ENCODE measurements at regions not wholly inside any gene's neighbourhood (a gene's known extent, or its start where the extent isn't known, plus 50 kb on each side); places are given as distances from the start of the nearest gene placed in this dataset.

- Histone ChIP-seq H2BK120ac (ENCODE audit: insufficient read depth, low read length, poor library complexity) (no peak overlapping the region), H3K27ac (ENCODE audit: low read depth, low read length) (no peak overlapping the region), H3K36me3 (ENCODE audit: control insufficient read depth in 1 of 2, insufficient read depth in 2 of 2, low read length in 2 of 2) (no peaks in the 10 kb centered on the region), H3K79me1 (ENCODE audit: low read length) (no peaks in the 10 kb centered on the region), H4K91ac (ENCODE audit: low read depth, low read length) (no peak overlapping the region), H3K4me1 (ENCODE audit: control insufficient read depth in 1 of 2, insufficient read depth in 2 of 2, low read length in 2 of 2) (no peaks in the 10 kb centered on the region), H3K4ac (ENCODE audit: low read depth, low read length) (no peak overlapping the region), H3K23ac (ENCODE audit: low read length) (no peak overlapping the region), H4K12ac (ENCODE audit: low read depth, low read length) (no peak overlapping the region), H2BK5ac (ENCODE audit: low read depth, low read length, poor library complexity) (no peak overlapping the region), H3K9me3 (ENCODE audit: insufficient read depth, low read depth, low read length) (no peaks in the 10 kb centered on the region), H2AFZ (ENCODE audit: insufficient read depth, low read length, poor library complexity) (no peak overlapping the region), H3K18ac (ENCODE audit: low read length) (no peak overlapping the region), H3K14ac (ENCODE audit: low read length) (no peak overlapping the region), H2AK5ac (ENCODE audit: low read length) (no peak overlapping the region), H3K4me3 (ENCODE audit: low read depth, low read length) (no peak overlapping the region), H3K27me3 (ENCODE audit: insufficient read depth, low read length) (no peaks in the 10 kb centered on the region), H3K4me2 (ENCODE audit: low read length) (no peak overlapping the region), H3K9ac (ENCODE audit: low read length) (no peak overlapping the region), H3K79me2 (ENCODE audit: control insufficient read depth, insufficient read depth, low read length, poor library complexity) (no peaks in the 10 kb centered on the region), H4K8ac (ENCODE audit: low read depth, low read length) (no peak overlapping the region), H2BK12ac (ENCODE audit: low read length) (no peak overlapping the region)
- WGBS (ENCODE audit: extremely low coverage, insufficient coverage, insufficient read length): no CpG with 5 or more reads among the region's 3 CpGs
- no peak for DNase-seq
These were observed 176.4 kb downstream of the LY86 start for GRCh38 chr6:6764764-6765434.

DNA sequence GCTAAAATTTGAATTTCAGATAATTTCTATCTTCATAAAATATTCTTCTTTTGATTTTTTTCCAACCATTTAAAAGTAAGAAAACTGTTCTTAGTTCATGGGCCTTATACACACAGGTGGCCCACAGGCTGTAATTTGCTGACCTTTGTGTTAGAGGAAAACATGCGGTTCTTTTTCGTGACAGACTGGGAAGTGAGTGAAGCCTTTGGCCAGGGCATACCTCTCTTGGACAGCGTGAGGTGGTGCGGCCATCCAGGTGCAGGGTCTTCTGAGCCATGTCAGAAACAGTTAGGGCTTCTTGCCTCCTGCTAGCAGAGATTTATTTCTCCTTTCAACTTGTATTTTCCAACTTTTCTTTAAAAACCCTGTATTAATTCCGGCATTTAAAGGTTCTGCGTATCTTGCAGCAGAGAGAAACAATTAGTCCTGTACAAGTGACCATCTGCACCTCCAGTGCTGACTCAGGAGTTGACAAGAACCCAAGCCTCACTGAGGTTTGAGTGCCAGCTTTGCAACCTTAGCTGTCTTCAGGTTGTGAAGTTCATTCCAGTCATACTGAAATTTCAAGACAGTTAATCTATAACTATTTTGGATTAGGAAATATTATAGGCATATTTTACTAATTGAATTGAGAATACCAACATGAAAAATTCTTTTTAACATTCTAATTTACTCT is 177.8 kb downstream of the LY86 start:
- no peak overlapping the region for H3K23ac ChIP-seq (ENCODE audit: low read length)
- H3K36me3 ChIP-seq (ENCODE audit: control insufficient read depth in 1 of 2, insufficient read depth in 2 of 2, low read length in 2 of 2): no peaks in the 10 kb centered on the region
- no peak overlapping the region for H4K91ac ChIP-seq (ENCODE audit: low read depth, low read length)
- H4K12ac ChIP-seq (ENCODE audit: low read depth, low read length): no peak overlapping the region
- no peak overlapping the region for H3K27ac ChIP-seq (ENCODE audit: low read depth, low read length)
- H2BK5ac ChIP-seq (ENCODE audit: low read depth, low read length, poor library complexity): no peak overlapping the region
- H3K18ac ChIP-seq (ENCODE audit: low read length): no peak overlapping the region
- DNase-seq: no peak
- H2BK12ac ChIP-seq (ENCODE audit: low read length): no peak overlapping the region
- no peak overlapping the region for H2BK120ac ChIP-seq (ENCODE audit: insufficient read depth, low read length, poor library complexity)
- H2AFZ ChIP-seq (ENCODE audit: insufficient read depth, low read length, poor library complexity): no peak overlapping the region
- H3K27me3 ChIP-seq (ENCODE audit: insufficient read depth, low read length): no peaks in the 10 kb centered on the region
- H3K9ac ChIP-seq (ENCODE audit: low read length): no peak overlapping the region
- H3K4me2 ChIP-seq (ENCODE audit: low read length): no peak overlapping the region
- no peak overlapping the region for H3K4me3 ChIP-seq (ENCODE audit: low read depth, low read length)
- H3K4me1 ChIP-seq (ENCODE audit: control insufficient read depth in 1 of 2, insufficient read depth in 2 of 2, low read length in 2 of 2): no peaks in the 10 kb centered on the region
- WGBS (ENCODE audit: extremely low coverage, insufficient coverage, insufficient read length): no CpG with 5 or more reads among the region's 6 CpGs
- H3K9me3 ChIP-seq (ENCODE audit: insufficient read depth, low read depth, low read length): no peaks in the 10 kb centered on the region
- no peak overlapping the region for H3K4ac ChIP-seq (ENCODE audit: low read depth, low read length)
- no peaks in the 10 kb centered on the region for H3K79me2 ChIP-seq (ENCODE audit: control insufficient read depth, insufficient read depth, low read length, poor library complexity)
- no peak overlapping the region for H2AK5ac ChIP-seq (ENCODE audit: low read length)
- H3K14ac ChIP-seq (ENCODE audit: low read length): no peak overlapping the region
- H3K79me1 ChIP-seq (ENCODE audit: low read length): no peaks in the 10 kb centered on the region
- no peak overlapping the region for H4K8ac ChIP-seq (ENCODE audit: low read depth, low read length)

DNA sequence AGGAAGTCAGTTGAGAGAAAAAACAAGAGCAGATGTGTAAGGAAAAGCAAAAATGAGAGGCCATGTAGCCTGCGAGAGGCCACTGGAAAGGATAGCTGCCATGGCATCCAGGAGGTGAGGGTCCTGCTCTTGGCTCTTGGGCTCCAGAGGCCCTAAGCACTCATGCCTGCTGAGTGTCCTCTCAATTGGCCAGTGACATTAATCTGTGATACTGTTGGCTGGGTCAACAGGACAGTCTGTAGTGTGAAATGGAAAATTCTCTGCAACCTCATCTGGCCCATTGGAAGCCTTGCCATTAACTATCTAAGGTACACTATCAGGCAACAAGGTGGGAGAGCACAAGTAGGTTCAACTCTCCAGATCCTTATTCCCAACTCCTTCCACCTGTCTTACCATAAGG is 180.9 kb downstream of the LY86 start:
- Histone ChIP-seq H3K4ac (ENCODE audit: low read depth, low read length) (no peak overlapping the region), H2BK5ac (ENCODE audit: low read depth, low read length, poor library complexity) (no peak overlapping the region), H4K8ac (ENCODE audit: low read depth, low read length) (no peak overlapping the region), H3K79me1 (ENCODE audit: low read length) (peaks cover 2% of the 10 kb centered on the region), H3K27ac (ENCODE audit: low read depth, low read length) (no peak overlapping the region), H2AK5ac (ENCODE audit: low read length) (no peak overlapping the region), H3K4me1 (ENCODE audit: control insufficient read depth in 1 of 2, insufficient read depth in 2 of 2, low read length in 2 of 2) (no peaks in the 10 kb centered on the region), H2BK120ac (ENCODE audit: insufficient read depth, low read length, poor library complexity) (no peak overlapping the region), H3K14ac (ENCODE audit: low read length) (no peak overlapping the region), H3K23ac (ENCODE audit: low read length) (no peak overlapping the region), H4K12ac (ENCODE audit: low read depth, low read length) (no peak overlapping the region), H3K18ac (ENCODE audit: low read length) (no peak overlapping the region), H3K9me3 (ENCODE audit: insufficient read depth, low read depth, low read length) (no peaks in the 10 kb centered on the region), H3K36me3 (ENCODE audit: control insufficient read depth in 1 of 2, insufficient read depth in 2 of 2, low read length in 2 of 2) (no peaks in the 10 kb centered on the region), H3K4me3 (ENCODE audit: low read depth, low read length) (no peak overlapping the region), H4K91ac (ENCODE audit: low read depth, low read length) (no peak overlapping the region), H3K79me2 (ENCODE audit: control insufficient read depth, insufficient read depth, low read length, poor library complexity) (no peaks in the 10 kb centered on the region), H3K9ac (ENCODE audit: low read length) (no peak overlapping the region), H2BK12ac (ENCODE audit: low read length) (no peak overlapping the region), H2AFZ (ENCODE audit: insufficient read depth, low read length, poor library complexity) (no peak overlapping the region), H3K4me2 (ENCODE audit: low read length) (no peak overlapping the region), H3K27me3 (ENCODE audit: insufficient read depth, low read length) (no peaks in the 10 kb centered on the region)
- DNase-seq: no peak
- WGBS (ENCODE audit: extremely low coverage, insufficient coverage, insufficient read length): no CpG with 5 or more reads among the region's 1 CpG

DNA sequence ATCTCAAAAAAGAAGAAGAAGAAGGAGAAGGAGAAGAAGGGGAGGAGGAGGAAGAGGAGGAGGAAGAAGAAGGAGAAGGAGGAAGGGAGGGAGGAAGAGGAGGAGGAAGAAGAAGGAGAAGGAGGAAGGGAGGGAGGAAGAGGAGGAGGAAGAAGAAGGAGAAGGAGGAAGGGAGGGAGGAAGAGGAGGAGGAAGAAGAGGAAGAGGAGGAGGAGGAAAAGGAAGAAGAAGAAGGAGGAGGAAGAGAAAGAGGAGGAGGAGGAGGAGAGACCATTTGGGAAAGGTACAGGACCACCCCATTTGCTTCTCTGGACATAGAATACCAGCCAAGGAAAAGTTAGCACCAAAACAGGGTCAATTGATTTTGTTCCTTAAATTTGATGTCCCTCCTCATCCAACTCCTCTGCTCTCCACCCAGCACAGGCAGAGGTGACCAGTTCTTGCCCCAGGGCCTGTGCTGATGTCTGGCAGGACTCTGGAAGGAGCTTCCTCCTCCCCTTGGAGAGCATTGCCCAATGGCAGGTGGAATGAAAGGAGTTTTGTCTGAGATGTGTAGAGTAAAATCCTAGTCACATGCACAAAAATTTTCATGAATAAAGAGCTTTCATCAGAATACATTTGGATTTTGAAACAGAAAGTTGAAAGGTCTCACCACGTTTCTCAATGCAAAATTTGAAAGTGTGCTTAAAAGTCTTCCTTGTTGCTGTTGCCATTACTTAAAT is 182.9 kb downstream of the LY86 start:
- no peak overlapping the region for H3K18ac ChIP-seq (ENCODE audit: low read length)
- no peaks in the 10 kb centered on the region for H3K79me2 ChIP-seq (ENCODE audit: control insufficient read depth, insufficient read depth, low read length, poor library complexity)
- H3K4me3 ChIP-seq (ENCODE audit: low read depth, low read length): no peak overlapping the region
- peaks cover 2% of the 10 kb centered on the region for H3K79me1 ChIP-seq (ENCODE audit: low read length)
- H2BK5ac ChIP-seq (ENCODE audit: low read depth, low read length, poor library complexity): no peak overlapping the region
- H4K12ac ChIP-seq (ENCODE audit: low read depth, low read length): no peak overlapping the region
- no peaks in the 10 kb centered on the region for H3K27me3 ChIP-seq (ENCODE audit: insufficient read depth, low read length)
- H3K4me1 ChIP-seq (ENCODE audit: control insufficient read depth in 1 of 2, insufficient read depth in 2 of 2, low read length in 2 of 2): no peaks in the 10 kb centered on the region
- no peak overlapping the region for H3K4me2 ChIP-seq (ENCODE audit: low read length)
- no peak overlapping the region for H3K9ac ChIP-seq (ENCODE audit: low read length)
- H2BK12ac ChIP-seq (ENCODE audit: low read length): no peak overlapping the region
- H3K27ac ChIP-seq (ENCODE audit: low read depth, low read length): no peak overlapping the region
- H3K9me3 ChIP-seq (ENCODE audit: insufficient read depth, low read depth, low read length): no peaks in the 10 kb centered on the region
- WGBS (ENCODE audit: extremely low coverage, insufficient coverage, insufficient read length): no CpG with 5 or more reads among the region's 1 CpG
- no peak overlapping the region for H2AFZ ChIP-seq (ENCODE audit: insufficient read depth, low read length, poor library complexity)
- no peak overlapping the region for H3K4ac ChIP-seq (ENCODE audit: low read depth, low read length)
- H3K14ac ChIP-seq (ENCODE audit: low read length): no peak overlapping the region
- DNase-seq: peak in 1 of 2 donors; percentile 38
- no peak overlapping the region for H2AK5ac ChIP-seq (ENCODE audit: low read length)
- H4K91ac ChIP-seq (ENCODE audit: low read depth, low read length): no peak overlapping the region
- H3K36me3 ChIP-seq (ENCODE audit: control insufficient read depth in 1 of 2, insufficient read depth in 2 of 2, low read length in 2 of 2): no peaks in the 10 kb centered on the region
- no peak overlapping the region for H4K8ac ChIP-seq (ENCODE audit: low read depth, low read length)
- no peak overlapping the region for H3K23ac ChIP-seq (ENCODE audit: low read length)
- no peak overlapping the region for H2BK120ac ChIP-seq (ENCODE audit: insufficient read depth, low read length, poor library complexity)
